Stimulated activated CD4-positive, alpha-beta T cell treated with anti-CD3 and anti-CD28 coated beads, Interleukin-1b, Interleukin-23, amount 100 ng/mL, for 48 hours (primary cell): ENCODE measurements at regions not wholly inside any gene's neighbourhood (a gene's known extent, or its start where the extent isn't known, plus 50 kb on each side); places are given as distances from the start of the nearest gene placed in this dataset.

Experiments
- DNase-seq: peaks from one replicate; pipeline ENCODE4 v3.0.0-alpha.2; 2020

DNA sequence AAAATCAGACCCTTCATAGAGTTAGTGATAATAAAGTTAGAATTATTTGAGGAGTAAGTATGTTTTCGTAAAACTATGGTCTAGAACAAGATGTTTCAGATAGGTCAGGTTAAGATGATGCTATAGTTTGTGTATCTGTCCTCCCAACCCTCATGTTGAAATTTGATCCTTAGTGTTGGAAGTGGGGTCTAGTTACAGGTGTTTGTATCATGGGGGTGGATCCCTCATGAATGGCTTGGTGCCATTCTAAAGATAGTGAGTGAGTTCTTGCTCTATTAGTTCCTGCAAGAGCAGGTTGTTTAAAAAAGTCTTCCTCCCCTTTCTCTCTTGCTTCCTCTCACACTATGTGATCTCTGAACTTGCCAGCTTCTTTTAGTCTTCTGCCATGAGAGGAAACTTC is 707.3 kb upstream of the FOXG1 start:
- no peak for DNase-seq

- DNase-seq: no peak
These were observed 705.6 kb upstream of the FOXG1 start for GRCh38 chr14:28061006-28061405.

GRCh38 chr14:28077021-28077420 is 689.6 kb upstream of the FOXG1 start:
- DNase-seq: no peak

DNA sequence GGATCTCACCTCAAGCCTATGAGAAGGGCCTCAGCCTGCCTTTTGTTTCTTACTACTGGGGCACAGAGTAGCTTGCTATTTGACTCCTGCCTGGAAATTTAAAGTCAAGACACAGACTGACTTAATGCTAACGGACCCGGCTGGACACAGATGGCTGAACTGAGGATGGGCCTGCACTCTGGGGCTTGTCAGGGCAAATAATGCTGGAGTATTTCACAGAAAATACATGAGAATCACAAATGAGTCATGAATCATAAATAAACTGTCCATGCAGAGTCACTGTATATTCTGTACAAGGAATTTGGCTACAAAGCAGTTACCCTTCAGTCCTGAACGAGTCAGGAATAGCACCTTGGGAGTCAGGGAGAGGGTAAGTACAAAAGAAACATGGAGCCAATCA is 683.2 kb upstream of the FOXG1 start:
- DNase-seq: no peak

GRCh38 chr14:28088125-28088524 is 678.5 kb upstream of the FOXG1 start:
- DNase-seq: no peak

- DNase-seq: no peak
These were observed 669.0 kb upstream of the FOXG1 start for GRCh38 chr14:28097585-28097984.

- no peak for DNase-seq
These were observed 667.7 kb upstream of the FOXG1 start for GRCh38 chr14:28098856-28099255.

- DNase-seq: no peak
These were observed 664.6 kb upstream of the FOXG1 start for GRCh38 chr14:28102001-28102400.

GRCh38 chr14:28102814-28103213 is 663.8 kb upstream of the FOXG1 start:
- DNase-seq: no peak

GRCh38 chr14:28113311-28113710 is 653.3 kb upstream of the FOXG1 start:
- no peak for DNase-seq

- DNase-seq: no peak
These were observed 649.9 kb upstream of the FOXG1 start for GRCh38 chr14:28116716-28117115.

DNA sequence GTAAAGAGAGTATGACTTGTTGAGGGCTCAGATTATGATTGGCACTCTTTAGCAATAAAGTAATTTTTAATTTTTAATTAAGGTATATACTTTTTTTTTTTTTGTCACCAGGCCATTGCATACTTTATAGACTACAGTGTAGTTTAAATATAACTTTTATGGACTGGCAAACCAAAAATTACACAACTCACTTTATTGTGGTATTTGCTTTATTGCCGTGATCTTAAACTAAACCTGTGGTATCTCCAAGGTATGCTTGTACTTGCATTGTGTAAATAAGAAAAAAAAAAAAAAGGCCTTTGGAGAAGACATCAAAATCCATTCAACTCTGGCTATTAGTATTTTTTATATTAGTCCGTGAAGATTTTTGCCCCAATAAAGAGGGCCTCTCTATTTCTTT is 646.7 kb upstream of the FOXG1 start:
- DNase-seq: no peak

GRCh38 chr14:28120391-28120790 is 646.2 kb upstream of the FOXG1 start:
- no peak for DNase-seq

DNA sequence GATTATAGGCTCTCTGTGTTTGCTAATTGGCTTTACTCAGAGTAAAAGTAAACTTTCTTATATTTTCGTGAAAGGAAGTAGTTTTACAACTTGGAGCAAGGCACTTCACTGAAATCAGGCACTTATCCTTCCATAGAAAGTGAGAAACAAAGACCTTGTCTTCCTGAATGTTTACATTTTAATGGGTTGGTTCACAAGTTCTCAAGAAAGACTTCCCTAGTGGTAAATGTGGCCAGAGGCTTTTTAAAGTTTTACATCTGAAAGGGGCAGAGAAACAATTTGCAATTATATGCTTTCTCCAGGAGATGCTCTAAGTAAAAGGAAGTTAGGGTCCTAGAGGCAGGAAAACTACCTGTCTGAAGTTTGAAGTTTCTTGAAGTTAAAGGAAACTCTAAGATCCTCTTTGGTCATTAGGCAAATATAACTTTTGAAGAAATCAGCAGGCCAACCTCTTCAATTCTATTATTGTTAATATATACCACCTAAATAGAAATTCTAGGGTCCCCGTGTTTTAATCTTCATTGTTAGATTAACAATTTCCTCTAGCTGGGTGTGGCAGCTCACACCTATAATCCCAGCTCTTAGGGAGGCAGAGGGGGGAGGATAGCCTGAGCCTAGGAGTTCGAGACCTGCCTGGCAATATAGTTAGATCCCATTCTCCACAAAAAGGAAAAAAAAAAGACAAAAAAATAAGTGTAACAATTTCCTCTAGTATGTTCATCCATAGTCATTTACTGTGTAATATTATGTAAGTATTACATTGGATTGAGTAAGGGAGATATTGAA is 644.9 kb upstream of the FOXG1 start:
- DNase-seq: no peak

- DNase-seq: no peak
These were observed 635.8 kb upstream of the FOXG1 start for GRCh38 chr14:28130610-28131284.

DNA sequence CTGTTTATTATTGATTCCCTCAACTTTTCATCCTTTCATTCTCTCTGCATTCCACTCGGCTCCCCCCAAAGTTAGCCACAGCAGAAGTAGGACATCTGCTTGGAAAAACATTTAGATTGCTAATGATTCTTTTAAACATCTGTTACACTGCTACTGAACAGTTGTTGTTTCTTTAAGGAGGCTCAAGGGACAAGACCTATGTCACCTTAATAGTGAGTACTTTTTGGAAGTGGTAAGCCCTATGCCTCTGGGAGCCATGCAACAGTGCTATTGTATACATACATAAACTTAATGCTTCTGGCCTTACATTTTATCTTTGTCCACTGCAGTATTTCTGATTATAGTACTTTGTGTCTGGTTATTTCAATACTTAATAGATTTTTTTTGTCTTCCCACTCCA is 628.2 kb upstream of the FOXG1 start:
- no peak for DNase-seq

DNA sequence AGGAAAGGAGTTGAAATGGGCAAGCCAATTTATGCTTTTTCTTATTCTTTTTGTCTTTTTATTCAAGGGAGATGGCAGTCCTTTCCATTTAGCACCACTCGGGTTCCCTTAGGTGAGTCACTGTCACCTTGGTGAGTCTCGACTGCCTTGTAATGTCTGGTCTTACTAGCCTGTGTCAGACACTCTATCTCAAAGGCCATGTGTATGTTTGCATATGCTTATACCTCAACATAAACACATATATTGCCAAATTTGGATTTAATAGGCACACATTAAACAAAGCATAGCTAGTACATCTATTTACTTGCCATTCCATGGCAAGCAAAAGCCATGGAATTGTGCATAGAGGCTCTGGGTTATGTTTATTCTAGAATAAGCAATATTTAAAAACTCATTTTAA is 624.9 kb upstream of the FOXG1 start:
- DNase-seq: no peak

GRCh38 chr14:28142400-28143015 is 624.1 kb upstream of the FOXG1 start:
- DNase-seq: no peak

- DNase-seq: no peak
These were observed 623.3 kb upstream of the FOXG1 start for GRCh38 chr14:28143316-28143715.

GRCh38 chr14:28151926-28152325 is 614.7 kb upstream of the FOXG1 start:
- no peak for DNase-seq

DNA sequence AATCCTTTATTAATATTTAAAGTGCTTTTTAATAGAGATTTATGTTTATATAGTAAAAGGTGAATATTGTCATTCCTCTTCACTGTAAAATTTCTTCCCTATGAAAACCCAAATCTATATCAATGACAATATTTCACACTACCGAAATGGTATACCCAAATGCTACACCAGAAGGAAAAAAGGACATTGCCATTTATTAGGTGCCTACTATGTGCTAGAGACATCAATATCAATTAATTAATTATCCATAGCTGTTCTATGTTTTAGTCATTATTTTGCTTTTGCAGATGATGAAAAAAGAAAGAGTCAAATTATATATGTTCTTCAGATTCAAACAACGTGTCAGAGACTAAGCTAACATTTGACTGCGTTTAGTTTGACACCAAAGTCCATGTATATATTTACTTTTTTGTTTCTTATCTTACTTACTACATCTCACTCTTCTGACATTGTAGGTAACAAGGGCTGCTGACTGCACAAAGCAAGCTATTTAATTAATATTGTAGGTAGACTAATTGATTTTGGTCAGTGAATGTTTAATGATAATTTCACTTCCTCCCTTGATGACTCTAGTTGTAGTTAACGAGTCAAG is 614.0 kb upstream of the FOXG1 start:
- no peak for DNase-seq

- DNase-seq: no peak
These were observed 609.2 kb upstream of the FOXG1 start for GRCh38 chr14:28157289-28157869.
